ENCODE measurements at regions not wholly inside any gene's neighbourhood (a gene's known extent, or its start where the extent isn't known, plus 50 kb on each side); places are given as distances from the start of the nearest gene placed in this dataset.

DNA sequence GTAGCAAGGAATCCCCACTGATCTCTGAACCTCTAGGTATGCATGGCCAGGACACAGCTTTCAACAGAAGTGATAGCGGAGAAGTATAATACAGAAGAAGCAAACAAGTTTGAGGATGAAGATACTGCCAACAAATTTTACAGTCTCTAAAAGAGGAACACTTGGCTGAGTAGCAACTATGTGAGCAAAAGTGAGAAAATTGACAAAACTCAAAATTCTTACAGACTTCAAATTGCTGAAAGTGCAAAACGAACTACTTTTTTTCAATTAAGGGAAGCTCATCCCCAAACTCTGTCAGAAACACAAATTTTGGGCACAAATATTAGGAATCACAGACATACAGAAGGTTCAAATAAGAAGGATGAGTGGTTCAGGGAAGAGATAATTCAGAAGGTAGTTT is 1324.6 kb downstream of the LRFN5 start:
- TF ChIP-seq, protein P1, sequence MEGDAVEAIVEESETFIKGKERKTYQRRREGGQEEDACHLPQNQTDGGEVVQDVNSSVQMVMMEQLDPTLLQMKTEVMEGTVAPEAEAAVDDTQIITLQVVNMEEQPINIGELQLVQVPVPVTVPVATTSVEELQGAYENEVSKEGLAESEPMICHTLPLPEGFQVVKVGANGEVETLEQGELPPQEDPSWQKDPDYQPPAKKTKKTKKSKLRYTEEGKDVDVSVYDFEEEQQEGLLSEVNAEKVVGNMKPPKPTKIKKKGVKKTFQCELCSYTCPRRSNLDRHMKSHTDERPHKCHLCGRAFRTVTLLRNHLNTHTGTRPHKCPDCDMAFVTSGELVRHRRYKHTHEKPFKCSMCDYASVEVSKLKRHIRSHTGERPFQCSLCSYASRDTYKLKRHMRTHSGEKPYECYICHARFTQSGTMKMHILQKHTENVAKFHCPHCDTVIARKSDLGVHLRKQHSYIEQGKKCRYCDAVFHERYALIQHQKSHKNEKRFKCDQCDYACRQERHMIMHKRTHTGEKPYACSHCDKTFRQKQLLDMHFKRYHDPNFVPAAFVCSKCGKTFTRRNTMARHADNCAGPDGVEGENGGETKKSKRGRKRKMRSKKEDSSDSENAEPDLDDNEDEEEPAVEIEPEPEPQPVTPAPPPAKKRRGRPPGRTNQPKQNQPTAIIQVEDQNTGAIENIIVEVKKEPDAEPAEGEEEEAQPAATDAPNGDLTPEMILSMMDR (IDR thresholded peaks at IDR 0.05; ENCODE audit: low read depth, low read length) = no peak
- TF ChIP-seq POLR2A (IDR thresholded peaks at IDR 0.05; ENCODE audit: extremely low read depth, insufficient read length) = no peak
- no peak for TF ChIP-seq MYC (IDR thresholded peaks at IDR 0.05; ENCODE audit: low read depth, low read length)
- TF ChIP-seq, protein P2, sequence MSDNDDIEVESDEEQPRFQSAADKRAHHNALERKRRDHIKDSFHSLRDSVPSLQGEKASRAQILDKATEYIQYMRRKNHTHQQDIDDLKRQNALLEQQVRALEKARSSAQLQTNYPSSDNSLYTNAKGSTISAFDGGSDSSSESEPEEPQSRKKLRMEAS (IDR thresholded peaks at IDR 0.05; ENCODE audit: low read depth, low read length) = no peak

All from NB4 (cell line).